CD4-positive, alpha-beta T cell (primary cell): ENCODE measurements at regions not wholly inside any gene's neighbourhood (a gene's known extent, or its start where the extent isn't known, plus 50 kb on each side); places are given as distances from the start of the nearest gene placed in this dataset.

Experiments
- ATAC-seq: fragments of 200-7000 bp; cut with Tn5 transposase; one replicate; pipeline ENCODE4 v1.10.0; 2022; ENCODE audit warnings: mild to moderate bottlenecking; ENCODE audit not compliant: poor library complexity
- CTCF ChIA-PET: fragments of 350-600 bp; sonication (Branson Sonifier 250); formaldehyde crosslinking; loops from one replicate; lab custom pipeline; 2021; ENCODE audit warnings: antibody characterized with exemption, inconsistent platforms; lab: Charles Lee
- POLR2A ChIA-PET: fragments of 350-600 bp; sonication (Branson Sonifier 250); formaldehyde crosslinking; loops from one replicate; lab custom pipeline; 2021; ENCODE audit warnings: antibody characterized with exemption, inconsistent platforms; lab: Charles Lee
- DNase-seq, 14 experiments: peaks; one replicate each; pipeline ENCODE4 v3.0.0-alpha.2; 2013 to 2020; ENCODE audit warnings: mixed read lengths in 2 of 14
- H3K27ac ChIP-seq, 2 donors: one replicate each; pipeline versions ENCODE4 v1.5.1 to v1.7.0; 2013; ENCODE audit warnings: low read length in 2 of 2, low read depth in 1 of 2, mild to moderate bottlenecking in 1 of 2
- H3K27me3 ChIP-seq, 2 experiments: 1 replicate in 1 of 2; 2 replicates in 1 of 2; pipeline versions ENCODE4 v1.6.1 to v1.7.0; 2013; ENCODE audit warnings: low read length in 2 of 2, control low read depth in 1 of 2, mild to moderate bottlenecking in 1 of 2, moderate library complexity in 1 of 2; ENCODE audit not compliant: insufficient read depth in 2 of 2, control insufficient read depth in 1 of 2
- H3K36me3 ChIP-seq: one replicate; pipeline ENCODE4 v1.6.1; 2013; ENCODE audit warnings: low read length, control low read depth; ENCODE audit not compliant: insufficient read depth
- H3K4me1 ChIP-seq: one replicate; pipeline ENCODE4 v1.6.1; 2013; ENCODE audit warnings: low read length, control low read depth; ENCODE audit not compliant: insufficient read depth
- H3K4me3 ChIP-seq: one replicate; pipeline ENCODE4 v1.5.1; 2013; ENCODE audit warnings: mild to moderate bottlenecking, low read length, moderate library complexity
- H3K9me3 ChIP-seq, 2 experiments: 1 replicate in 1 of 2; 2 replicates in 1 of 2; pipeline versions ENCODE4 v1.6.1 to v1.7.0; 2013; ENCODE audit warnings: low read length in 2 of 2, mild to moderate bottlenecking in 2 of 2, control low read depth in 1 of 2, moderate library complexity in 1 of 2; ENCODE audit not compliant: control insufficient read depth in 1 of 2, insufficient read depth in 1 of 2
- H3K27ac Mint-ChIP-seq: one replicate; pipeline ENCODE4 v1.8.0; 2020; ENCODE audit warnings: mixed read lengths
- H3K27me3 Mint-ChIP-seq: one replicate; pipeline ENCODE4 v1.8.0; 2021; ENCODE audit warnings: mixed read lengths
- H3K36me3 Mint-ChIP-seq: one replicate; pipeline ENCODE4 v1.8.0; 2021; ENCODE audit warnings: low read depth, mixed read lengths
- H3K4me1 Mint-ChIP-seq: one replicate; pipeline ENCODE4 v1.8.0; 2021; ENCODE audit warnings: low read depth, mixed read lengths
- H3K4me3 Mint-ChIP-seq: one replicate; pipeline ENCODE4 v1.8.0; 2020; ENCODE audit warnings: mild to moderate bottlenecking, mixed read lengths
- H3K9me3 Mint-ChIP-seq: one replicate; pipeline ENCODE4 v1.8.0; 2020; ENCODE audit warnings: mixed read lengths
- CTCF ChIP-seq: fragments of 200-600 bp; IDR thresholded peaks from one replicate; pipeline ENCODE4 v1.8.0; 2022; ENCODE audit warnings: antibody characterized with exemption, mild to moderate bottlenecking
- intact Hi-C, 2 experiments: fragments of 100-400 bp; cut with DNase I in 1 of 2; cut with micrococcal nuclease in 1 of 2; formaldehyde crosslinking; loops; one replicate each; pipeline versions ENCODE4 v1.15.1 to v1.9.0; 2023 to 2025; cut with DNase I, micrococcal nuclease

- Histone ChIP-seq H3K9me3 (no peaks in the 10 kb centered on the region), H3K27me3 (no peaks in the 10 kb centered on the region), H3K4me3 (no peak overlapping the region), H3K27ac (no peak overlapping the region), H3K36me3 (no peaks in the 10 kb centered on the region), H3K4me1 (no peaks in the 10 kb centered on the region)
- Mint-ChIP-seq H3K4me1 (no peaks in the 10 kb centered on the region), H3K27ac (no peak overlapping the region), H3K9me3 (no peaks in the 10 kb centered on the region), H3K36me3 (no peaks in the 10 kb centered on the region), H3K4me3 (no peak overlapping the region), H3K27me3 (no peaks in the 10 kb centered on the region)
- CTCF ChIA-PET, result no interaction called here
- no peak for TF ChIP-seq CTCF
- no peak for ATAC-seq
- POLR2A ChIA-PET, result no interaction called here
- DNase-seq, result no peak
- intact Hi-C loops, result no loop called here
Measured at GRCh38 chr14:75363570-75364227, 64.1 kb upstream of the JDP2 start.

- H3K27me3 ChIP-seq, result no peaks in the 10 kb centered on the region
- no peaks in the 10 kb centered on the region for H3K9me3 Mint-ChIP-seq
- H3K4me3 Mint-ChIP-seq, result no peak overlapping the region
- H3K9me3 ChIP-seq, result no peaks in the 10 kb centered on the region
- no peaks in the 10 kb centered on the region for H3K36me3 Mint-ChIP-seq
- DNase-seq (no peak), ATAC-seq (no peak)
- H3K27me3 Mint-ChIP-seq, result no peaks in the 10 kb centered on the region
- H3K27ac Mint-ChIP-seq, result no peak overlapping the region
- no peaks in the 10 kb centered on the region for H3K36me3 ChIP-seq
- H3K4me1 Mint-ChIP-seq, result no peaks in the 10 kb centered on the region
- no peak overlapping the region for H3K27ac ChIP-seq
- intact Hi-C loops, result no loop called here
- no peak for TF ChIP-seq CTCF
- ChIA-PET CTCF (no interaction called here), POLR2A (no interaction called here)
- no peaks in the 10 kb centered on the region for H3K4me1 ChIP-seq
- no peak overlapping the region for H3K4me3 ChIP-seq
Measured at GRCh38 chr14:75365116-75365515, 62.7 kb upstream of the JDP2 start.

GRCh38 chr14:75366963-75367362 lies 60.9 kb upstream of the JDP2 start:
- intact Hi-C loops, result no loop called here
- Histone ChIP-seq H3K9me3 (no peaks in the 10 kb centered on the region), H3K4me3 (no peak overlapping the region), H3K27me3 (no peaks in the 10 kb centered on the region), H3K27ac (no peak overlapping the region), H3K4me1 (no peaks in the 10 kb centered on the region), H3K36me3 (no peaks in the 10 kb centered on the region)
- no peak for DNase-seq
- POLR2A ChIA-PET, result no interaction called here
- H3K27me3 Mint-ChIP-seq, result peaks cover under 1% of the 10 kb centered on the region
- no peak overlapping the region for H3K4me3 Mint-ChIP-seq
- no peaks in the 10 kb centered on the region for H3K9me3 Mint-ChIP-seq
- no peak for ATAC-seq
- H3K36me3 Mint-ChIP-seq, result no peaks in the 10 kb centered on the region
- no peaks in the 10 kb centered on the region for H3K4me1 Mint-ChIP-seq
- TF ChIP-seq CTCF, result no peak
- no peak overlapping the region for H3K27ac Mint-ChIP-seq
- CTCF ChIA-PET, result no interaction called here
